ENCODE measurements at regions not wholly inside any gene's neighbourhood (a gene's known extent, or its start where the extent isn't known, plus 50 kb on each side); places are given as distances from the start of the nearest gene placed in this dataset.

DNA sequence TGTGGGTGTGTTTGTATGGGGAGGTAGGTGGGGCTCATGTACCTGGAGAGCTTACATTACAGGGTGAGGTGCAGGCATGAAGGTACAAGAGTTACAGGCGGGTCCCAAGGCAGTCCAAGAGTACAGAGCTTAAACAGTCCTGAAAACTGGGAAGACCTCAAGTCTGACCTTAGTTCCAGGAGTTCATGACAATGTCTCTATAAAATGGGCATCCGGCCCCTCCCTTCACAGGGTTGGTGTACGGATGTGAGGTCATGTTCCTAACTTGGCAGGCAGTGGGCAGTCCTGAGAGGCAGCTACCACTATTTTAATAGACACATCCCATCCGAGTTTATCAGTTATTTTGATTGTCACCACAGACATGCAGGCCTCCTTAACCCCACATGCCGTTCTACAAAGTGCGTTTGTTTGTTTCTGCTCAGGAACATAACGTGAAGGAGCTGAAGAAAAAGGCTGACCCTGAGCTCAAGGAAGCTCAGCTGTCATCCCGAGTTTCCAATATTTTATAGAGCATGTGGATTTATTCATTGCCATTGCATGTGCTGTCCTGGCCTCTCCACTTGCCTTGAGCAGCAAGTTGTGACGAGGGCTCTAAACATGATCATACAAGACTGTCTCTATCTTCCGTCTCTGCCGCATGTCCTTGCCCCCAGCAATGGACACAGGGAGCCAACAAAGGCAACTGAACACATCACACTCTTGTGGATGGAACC is 647.5 kb upstream of the IGFBP3 start:
- TF ChIP-seq POLR2A (IDR thresholded peaks at IDR 0.05), result no peak
- TF ChIP-seq CTCF (IDR thresholded peaks at IDR 0.05 in 4 of 5, conservative IDR thresholded peaks at IDR 0.05 in 1 of 5), result no peak
